Heart left ventricle (tissue), 16 donors: ENCODE measurements at regions not wholly inside any gene's neighbourhood (a gene's known extent, or its start where the extent isn't known, plus 50 kb on each side); places are given as distances from the start of the nearest gene placed in this dataset.

Experiments used
- ATAC-seq, 4 donors: fragments of 200-7000 bp; cut with Tn5 transposase; one replicate each; pipeline ENCODE4 v1.9.1; 2020 to 2022; ENCODE audit warnings: moderate library complexity in 4 of 4, mild to moderate bottlenecking in 3 of 4, moderate number of reproducible peaks in 1 of 4
- DNase-seq, 5 donors: peaks; one replicate each; pipeline ENCODE4 v3.0.0-alpha.2; 2020
- H3K27ac ChIP-seq, 12 donors: fragments of 200-600 bp; sonication (generic) in 4 of 12; one replicate each; pipeline versions ENCODE4 v1.5.0 to v1.8.0; 2016 to 2022; ENCODE audit warnings: mild to moderate bottlenecking in 2 of 12
- H3K27me3 ChIP-seq, 9 donors: fragments of 200-600 bp; sonication (generic) in 2 of 9; one replicate each; pipeline versions ENCODE4 v1.5.1 to v1.8.0; 2016 to 2022; ENCODE audit warnings: mild to moderate bottlenecking in 3 of 9
- H3K36me3 ChIP-seq, 9 donors: fragments of 200-600 bp; sonication (generic) in 2 of 9; one replicate each; pipeline versions ENCODE4 v1.5.0 to v1.8.0; 2018 to 2022; ENCODE audit warnings: mild to moderate bottlenecking in 2 of 9
- H3K4me1 ChIP-seq, 12 donors: fragments of 200-600 bp; sonication (generic) in 4 of 12; one replicate each; pipeline versions ENCODE4 v1.5.0 to v1.8.0; 2016 to 2022; ENCODE audit warnings: mild to moderate bottlenecking in 3 of 12
- H3K4me3 ChIP-seq, 12 donors: fragments of 200-600 bp; sonication (generic) in 4 of 12; one replicate each; pipeline versions ENCODE4 v1.5.0 to v1.8.0; 2017 to 2022; ENCODE audit warnings: mild to moderate bottlenecking in 9 of 12, moderate library complexity in 4 of 12
- H3K9me3 ChIP-seq, 12 donors: fragments of 200-600 bp; sonication (generic) in 4 of 12; one replicate each; pipeline versions ENCODE4 v1.5.0 to v1.8.0; 2016 to 2022; ENCODE audit warnings: mild to moderate bottlenecking in 1 of 12
- POLR2A ChIP-seq, 2 donors: fragments of 450-650 bp; IDR thresholded peaks; one replicate each; pipeline ENCODE4 v1.6.1; 2017; ENCODE audit warnings: antibody characterized with exemption in 2 of 2, mild to moderate bottlenecking in 2 of 2, moderate library complexity in 2 of 2
- WGBS, 4 donors: extraction: QIAGEN DNeasy Blood & Tissue Kit in 2 of 4; methylation state at CpG; one replicate each; pipeline versions ENCODE4 v1.1.5 to v1.1.7; 2013 to 2018; 5-methylcytosine and 5-hydroxymethylcytosine counted together
- intact Hi-C, 10 donors: fragments of 100-400 bp; cut with DNase I; formaldehyde crosslinking; loops; one replicate each; pipeline versions ENCODE4 v1.11.1 to v1.14.2; 2022
- TF ChIP-seq, protein P1 (sequence below), 12 donors: fragments of 200-600 bp; sonication (generic) in 4 of 12; IDR thresholded peaks; one replicate each; pipeline versions ENCODE4 v1.5.0 to v1.8.0; 2018 to 2022; ENCODE audit warnings: antibody characterized with exemption in 12 of 12, mild to moderate bottlenecking in 5 of 12
- donor health status: ischemic (EF 13 %, LVEDD 7.1; RV severe dilation, severe dysfunction).
- donor health status: healthy with polysubstance abuse.
- donor health status: DM: no; HTN: yes; CAD: no.
- donor health status: DM: no; HTN: no; CAD: no.
- donor health status: ischemic (EF 25% LVEDD 6.9; RV normal size, moderate dysfunction).
- donor health status: ischemic (EF 25% LVEDD 5.7; RV mildly dilated, moderate dysfunction).
- donor health status: healthy.
- donor health status: DM: yes; HTN: yes; CAD: no.
- donor health status: ischemic (EF 35%, LVEDD 5.7; RV mildly dilated, moderate dysfunction).
- donor health status: nonischemic (EF 11% LVEDD 7.7; RV severe dilation, severe dysfunction).
- donor health status: DM: yes; HTN: yes; CAD: no.
- donor health status: PGD.
- donor health status: ischemic (EF 29% LVEDD 5.4; RV normal size, mild dysfunction).
- donor health status: nonischemic (EF 23%, LVEDD 6.1; RV moderate dilation, normal function).

DNA sequence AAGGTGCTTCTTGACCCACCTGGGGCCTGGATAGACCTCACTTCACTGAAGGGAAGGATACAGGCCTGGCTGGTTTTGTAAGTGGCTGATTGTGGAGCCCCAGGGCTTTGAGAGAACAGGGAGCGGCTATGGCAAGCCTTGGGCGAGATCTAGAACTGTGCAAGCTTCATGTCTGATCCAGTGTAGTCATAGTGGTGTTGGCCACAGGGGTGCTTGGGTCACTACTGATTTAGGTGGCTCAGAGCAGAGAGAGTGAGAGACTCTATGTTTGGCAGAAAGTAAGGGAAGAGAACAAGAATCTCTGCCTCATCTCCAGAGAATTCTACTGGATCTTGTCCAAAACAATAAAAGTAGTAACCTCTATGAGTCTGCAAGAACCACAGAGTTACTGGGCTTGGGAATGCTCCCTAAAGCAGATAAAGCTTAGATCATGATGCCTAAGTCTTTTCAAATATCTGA, 394.2 kb upstream of the EPHA3 start:
- H3K36me3 ChIP-seq: no peaks in the 10 kb centered on the region
- WGBS, 4 donors: 84 to 93% (median 90%) methylated on average over 2 of the region's 2 CpGs
- no peak overlapping the region for H3K27ac ChIP-seq
- H3K9me3 ChIP-seq: peaks cover 0 to 4% (median 0%) of the 10 kb centered on the region in 12 donors
- no peaks in the 10 kb centered on the region for H3K4me1 ChIP-seq
- TF ChIP-seq, protein P1, sequence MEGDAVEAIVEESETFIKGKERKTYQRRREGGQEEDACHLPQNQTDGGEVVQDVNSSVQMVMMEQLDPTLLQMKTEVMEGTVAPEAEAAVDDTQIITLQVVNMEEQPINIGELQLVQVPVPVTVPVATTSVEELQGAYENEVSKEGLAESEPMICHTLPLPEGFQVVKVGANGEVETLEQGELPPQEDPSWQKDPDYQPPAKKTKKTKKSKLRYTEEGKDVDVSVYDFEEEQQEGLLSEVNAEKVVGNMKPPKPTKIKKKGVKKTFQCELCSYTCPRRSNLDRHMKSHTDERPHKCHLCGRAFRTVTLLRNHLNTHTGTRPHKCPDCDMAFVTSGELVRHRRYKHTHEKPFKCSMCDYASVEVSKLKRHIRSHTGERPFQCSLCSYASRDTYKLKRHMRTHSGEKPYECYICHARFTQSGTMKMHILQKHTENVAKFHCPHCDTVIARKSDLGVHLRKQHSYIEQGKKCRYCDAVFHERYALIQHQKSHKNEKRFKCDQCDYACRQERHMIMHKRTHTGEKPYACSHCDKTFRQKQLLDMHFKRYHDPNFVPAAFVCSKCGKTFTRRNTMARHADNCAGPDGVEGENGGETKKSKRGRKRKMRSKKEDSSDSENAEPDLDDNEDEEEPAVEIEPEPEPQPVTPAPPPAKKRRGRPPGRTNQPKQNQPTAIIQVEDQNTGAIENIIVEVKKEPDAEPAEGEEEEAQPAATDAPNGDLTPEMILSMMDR (IDR thresholded peaks at IDR 0.05): no peak
- no peak for TF ChIP-seq POLR2A (IDR thresholded peaks at IDR 0.05)
- H3K4me3 ChIP-seq: no peak overlapping the region
- H3K27me3 ChIP-seq: no peaks in the 10 kb centered on the region
- ATAC-seq (no peak), DNase-seq (no peak)
- intact Hi-C loops: no loop called here

DNA sequence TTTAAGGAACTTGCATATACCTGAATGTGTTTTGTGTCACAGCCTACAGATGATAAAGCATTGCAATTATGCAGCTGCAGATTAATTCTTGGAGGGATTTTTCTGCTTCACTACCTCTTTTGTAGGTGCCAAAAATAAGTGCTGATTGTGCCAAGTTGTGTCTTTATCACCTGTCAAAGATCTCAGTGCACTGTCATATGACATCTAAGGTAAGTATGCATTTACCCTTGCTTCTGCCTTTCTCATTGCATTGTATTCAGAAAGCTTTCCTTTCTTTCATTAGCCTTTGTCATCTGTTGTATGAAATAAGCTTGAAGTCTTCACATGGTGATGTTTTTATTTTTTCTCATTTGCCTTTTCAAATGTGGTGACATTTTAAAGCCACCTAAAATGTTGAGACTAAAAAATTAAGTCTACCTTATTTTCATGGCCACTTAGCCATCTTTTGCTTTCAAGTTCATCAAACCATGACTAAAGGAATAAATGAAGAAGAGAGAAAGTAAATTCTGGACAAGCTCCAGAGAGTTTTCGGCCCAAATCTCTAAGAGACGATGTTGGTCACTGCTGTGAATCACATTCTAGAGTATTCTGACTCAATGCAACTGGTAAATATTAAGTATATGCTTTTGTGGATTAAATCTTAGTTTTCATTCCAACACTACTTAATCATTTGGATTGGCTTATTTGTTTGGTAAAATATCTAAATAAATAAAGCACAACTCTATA, 381.8 kb upstream of the EPHA3 start:
- H3K9me3 ChIP-seq: peaks cover 0 to 11% (median 0%) of the 10 kb centered on the region in 12 donors
- H3K4me3 ChIP-seq: no peak overlapping the region
- TF ChIP-seq POLR2A (IDR thresholded peaks at IDR 0.05): no peak
- H3K27me3 ChIP-seq: no peaks in the 10 kb centered on the region
- no peak overlapping the region for H3K27ac ChIP-seq
- no peak for ATAC-seq
- intact Hi-C loops: no loop called here
- 83 to 90% (median 85%) methylated on average over 2 of the region's 2 CpGs for WGBS, 4 donors
- DNase-seq: no peak
- H3K4me1 ChIP-seq: no peaks in the 10 kb centered on the region
- no peaks in the 10 kb centered on the region for H3K36me3 ChIP-seq

DNA sequence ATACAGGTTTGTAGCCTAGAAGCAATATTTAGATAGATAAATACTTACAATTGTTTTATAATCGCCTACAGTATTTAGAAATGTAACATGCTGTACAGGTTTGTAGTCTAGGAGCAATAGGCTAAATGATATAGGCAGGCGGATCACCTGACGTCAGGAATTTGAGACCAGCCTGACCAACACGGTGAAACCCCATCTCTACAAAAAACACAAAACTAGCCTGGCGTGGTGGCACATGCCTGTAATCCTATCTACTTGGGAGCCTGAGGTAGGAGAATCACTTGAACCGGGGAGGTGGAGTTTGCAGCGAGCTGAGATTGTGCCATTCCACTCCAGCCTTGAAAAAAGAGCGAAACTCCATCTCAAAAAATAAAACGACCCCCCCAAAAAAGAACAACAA, 375.2 kb upstream of the EPHA3 start:
- ATAC-seq: no peak
- intact Hi-C loops: no loop called here
- no peak for TF ChIP-seq POLR2A (IDR thresholded peaks at IDR 0.05)
- TF ChIP-seq, protein P1 (IDR thresholded peaks at IDR 0.05): no peak
- H3K27me3 ChIP-seq: no peaks in the 10 kb centered on the region
- no peaks in the 10 kb centered on the region for H3K9me3 ChIP-seq
- no peak for DNase-seq
- WGBS, 4 donors: 80 to 86% (median 83%) methylated on average over 9 of the region's 9 CpGs
- no peak overlapping the region for H3K4me3 ChIP-seq
- H3K36me3 ChIP-seq: no peaks in the 10 kb centered on the region
- no peak overlapping the region for H3K27ac ChIP-seq
- no peaks in the 10 kb centered on the region for H3K4me1 ChIP-seq

DNA sequence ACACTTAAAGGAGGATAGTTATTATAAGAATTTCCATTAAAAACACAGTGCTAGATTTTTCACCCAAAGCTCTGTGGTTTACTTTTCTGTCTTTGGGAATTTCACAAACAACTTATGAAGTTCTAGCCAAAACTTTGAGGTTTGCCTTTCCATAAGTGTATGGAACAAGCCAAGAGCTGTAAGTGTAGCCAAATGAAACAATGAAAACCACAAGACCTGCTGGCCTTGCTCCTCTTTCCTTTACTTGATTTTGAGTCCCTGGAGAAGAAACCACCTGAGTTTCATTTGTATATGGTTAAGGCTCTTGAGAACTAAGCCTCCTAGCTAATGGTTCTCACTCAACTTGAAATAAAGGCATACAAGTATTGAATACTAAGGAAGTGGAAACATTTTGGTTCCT, 365.3 kb upstream of the EPHA3 start:
- intact Hi-C loops: no loop called here
- no peak for TF ChIP-seq POLR2A (IDR thresholded peaks at IDR 0.05)
- TF ChIP-seq, protein P1 (IDR thresholded peaks at IDR 0.05): no peak
- Histone ChIP-seq H3K4me1 (peaks cover 0 to 2% (median 0%) of the 10 kb centered on the region in 12 donors), H3K4me3 (no peak overlapping the region), H3K27me3 (no peaks in the 10 kb centered on the region), H3K27ac (no peak overlapping the region), H3K9me3 (no peaks in the 10 kb centered on the region), H3K36me3 (no peaks in the 10 kb centered on the region)
- no peak for DNase-seq
- ATAC-seq: no peak
